ENCODE measurements at regions not wholly inside any gene's neighbourhood (a gene's known extent, or its start where the extent isn't known, plus 50 kb on each side); places are given as distances from the start of the nearest gene placed in this dataset.

GRCh38 chr13:80039000-80039399, 301.9 kb downstream of the SPRY2 start:
- H3K4me1 ChIP-seq (ENCODE audit: insufficient read depth): no peaks in the 10 kb centered on the region
- 82 to 89% (median 89%) methylated on average over 1 of the region's 1 CpG for WGBS, 3 donors
- no peak for DNase-seq
- intact Hi-C loops (cut with DNase I): no loop called here
- TF ChIP-seq POLR2A (IDR thresholded peaks at IDR 0.05) (no peak), CTCF (IDR thresholded peaks at IDR 0.05) (no peak)
- no peaks in the 10 kb centered on the region for H3K36me3 ChIP-seq
- H3K4me3 ChIP-seq: no peak overlapping the region
- H3K27ac ChIP-seq: no peak overlapping the region
- no peaks in the 10 kb centered on the region for H3K9me3 ChIP-seq
- H3K27me3 ChIP-seq: no peaks in the 10 kb centered on the region

DNA sequence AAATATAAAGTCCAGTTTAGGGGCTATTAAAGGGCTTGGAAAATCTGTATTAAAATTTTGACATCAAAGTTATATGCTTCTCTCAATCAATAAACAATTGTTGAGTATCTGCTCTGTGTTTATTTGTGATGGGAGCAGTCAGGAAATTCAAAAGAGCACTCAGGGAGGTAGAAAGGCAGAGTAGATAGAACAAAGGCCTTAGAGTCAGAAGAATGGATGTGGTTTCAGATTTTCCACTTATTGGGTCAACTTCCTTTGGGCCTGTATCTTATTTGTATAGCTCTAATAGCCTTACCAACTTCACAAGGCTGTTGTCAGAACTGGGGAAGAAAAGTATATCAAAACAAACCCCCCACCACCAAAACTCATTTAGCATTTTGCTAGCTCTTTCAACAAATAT, 302.6 kb downstream of the SPRY2 start:
- no peak for DNase-seq
- no peak overlapping the region for H3K4me3 ChIP-seq
- H3K36me3 ChIP-seq: no peaks in the 10 kb centered on the region
- H3K27me3 ChIP-seq: no peaks in the 10 kb centered on the region
- no peaks in the 10 kb centered on the region for H3K4me1 ChIP-seq (ENCODE audit: insufficient read depth)
- H3K27ac ChIP-seq: no peak overlapping the region
- TF ChIP-seq EP300 (IDR thresholded peaks at IDR 0.05): no peak
- TF ChIP-seq POLR2A (IDR thresholded peaks at IDR 0.05): no peak
- no peak for TF ChIP-seq CTCF (IDR thresholded peaks at IDR 0.05)
- intact Hi-C loops (cut with DNase I): no loop called here
- H3K9me3 ChIP-seq: no peaks in the 10 kb centered on the region

DNA sequence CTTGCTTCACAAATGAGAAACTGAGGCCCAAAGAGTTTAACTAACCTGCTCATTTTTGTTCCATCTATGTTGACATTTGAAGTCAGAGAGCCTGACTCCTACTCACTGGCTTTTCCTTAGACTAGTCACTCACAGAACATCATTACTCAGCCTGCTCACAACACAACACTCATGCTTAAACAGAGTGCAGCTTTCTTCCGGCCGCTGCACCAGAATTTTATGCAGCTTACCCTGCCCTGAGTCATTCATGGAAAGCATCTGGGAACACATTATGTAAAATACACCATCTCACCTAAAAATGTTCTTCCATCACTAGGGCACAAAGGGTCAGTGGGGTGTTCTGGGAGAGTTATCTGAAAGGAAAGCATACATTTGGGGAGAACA, 303.4 kb downstream of the SPRY2 start:
- 87 to 91% (median 89%) methylated on average over 2 of the region's 2 CpGs for WGBS, 3 donors
- Histone ChIP-seq H3K4me1 (ENCODE audit: insufficient read depth) (no peaks in the 10 kb centered on the region), H3K27me3 (no peaks in the 10 kb centered on the region), H3K9me3 (no peaks in the 10 kb centered on the region), H3K36me3 (no peaks in the 10 kb centered on the region), H3K27ac (no peak overlapping the region), H3K4me3 (no peak overlapping the region)
- DNase-seq: no peak
- intact Hi-C loops (cut with DNase I): no loop called here
- TF ChIP-seq POLR2A (IDR thresholded peaks at IDR 0.05) (no peak), EP300 (IDR thresholded peaks at IDR 0.05) (no peak), CTCF (IDR thresholded peaks at IDR 0.05) (no peak)

GRCh38 chr13:80036845-80037504, 304.0 kb downstream of the SPRY2 start:
- Histone ChIP-seq H3K27me3 (no peaks in the 10 kb centered on the region), H3K4me1 (ENCODE audit: insufficient read depth) (no peaks in the 10 kb centered on the region), H3K4me3 (no peak overlapping the region), H3K27ac (no peak overlapping the region), H3K36me3 (no peaks in the 10 kb centered on the region), H3K9me3 (no peaks in the 10 kb centered on the region)
- no peak for DNase-seq
- TF ChIP-seq CTCF (IDR thresholded peaks at IDR 0.05): no peak
- no peak for TF ChIP-seq POLR2A (IDR thresholded peaks at IDR 0.05)
- TF ChIP-seq EP300 (IDR thresholded peaks at IDR 0.05): no peak
- intact Hi-C loops (cut with DNase I): no loop called here
- WGBS, 3 donors: 92 to 95% (median 93%) methylated on average over 2 of the region's 2 CpGs

Measured in ovary (tissue), 7 donors.